ENCODE measurements at regions not wholly inside any gene's neighbourhood (a gene's known extent, or its start where the extent isn't known, plus 50 kb on each side); places are given as distances from the start of the nearest gene placed in this dataset.

DNA sequence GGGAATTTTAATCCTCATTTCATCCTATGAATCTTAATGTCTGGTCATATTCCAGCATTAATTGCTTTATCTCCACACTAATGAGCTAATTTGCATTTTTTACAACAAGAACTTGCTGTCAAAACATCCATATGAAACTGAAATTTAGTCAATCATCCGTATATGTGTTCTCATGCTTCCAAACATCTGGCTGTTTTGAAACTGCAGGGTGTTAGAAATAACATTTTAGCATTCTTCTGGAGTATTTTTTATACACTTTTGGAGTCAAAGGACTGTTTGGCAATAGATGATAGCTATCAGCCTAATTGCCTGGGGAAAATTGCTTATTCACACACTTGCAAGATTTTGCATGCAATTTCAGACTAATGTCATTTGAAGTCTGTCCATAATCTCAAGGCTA lies 1639.3 kb downstream of the KCNT2 start (continued):
- TF ChIP-seq CUX1 (IDR thresholded peaks at IDR 0.05; ENCODE audit: insufficient replicate concordance, low read depth, low read length) (no peak), MXI1 (IDR thresholded peaks at IDR 0.05; ENCODE audit: low read depth, low read length) (no peak)
- TF ChIP-seq, protein P1, sequence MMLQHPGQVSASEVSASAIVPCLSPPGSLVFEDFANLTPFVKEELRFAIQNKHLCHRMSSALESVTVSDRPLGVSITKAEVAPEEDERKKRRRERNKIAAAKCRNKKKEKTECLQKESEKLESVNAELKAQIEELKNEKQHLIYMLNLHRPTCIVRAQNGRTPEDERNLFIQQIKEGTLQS (IDR thresholded peaks at IDR 0.05; ENCODE audit: borderline replicate concordance, extremely low read depth, low read depth, low read length) = no peak
- TF ChIP-seq, protein P2, sequence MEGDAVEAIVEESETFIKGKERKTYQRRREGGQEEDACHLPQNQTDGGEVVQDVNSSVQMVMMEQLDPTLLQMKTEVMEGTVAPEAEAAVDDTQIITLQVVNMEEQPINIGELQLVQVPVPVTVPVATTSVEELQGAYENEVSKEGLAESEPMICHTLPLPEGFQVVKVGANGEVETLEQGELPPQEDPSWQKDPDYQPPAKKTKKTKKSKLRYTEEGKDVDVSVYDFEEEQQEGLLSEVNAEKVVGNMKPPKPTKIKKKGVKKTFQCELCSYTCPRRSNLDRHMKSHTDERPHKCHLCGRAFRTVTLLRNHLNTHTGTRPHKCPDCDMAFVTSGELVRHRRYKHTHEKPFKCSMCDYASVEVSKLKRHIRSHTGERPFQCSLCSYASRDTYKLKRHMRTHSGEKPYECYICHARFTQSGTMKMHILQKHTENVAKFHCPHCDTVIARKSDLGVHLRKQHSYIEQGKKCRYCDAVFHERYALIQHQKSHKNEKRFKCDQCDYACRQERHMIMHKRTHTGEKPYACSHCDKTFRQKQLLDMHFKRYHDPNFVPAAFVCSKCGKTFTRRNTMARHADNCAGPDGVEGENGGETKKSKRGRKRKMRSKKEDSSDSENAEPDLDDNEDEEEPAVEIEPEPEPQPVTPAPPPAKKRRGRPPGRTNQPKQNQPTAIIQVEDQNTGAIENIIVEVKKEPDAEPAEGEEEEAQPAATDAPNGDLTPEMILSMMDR (IDR thresholded peaks at IDR 0.05 in 2 of 3, conservative IDR thresholded peaks at IDR 0.05 in 1 of 3; ENCODE audit: control insufficient read depth in 2 of 3, extremely low read depth in 1 of 3, insufficient read depth in 1 of 3, low read depth in 3 of 3, low read length in 3 of 3) = no peak

GRCh38 chr1:194959795-194960194 lies 1648.4 kb downstream of the KCNT2 start:
- Histone ChIP-seq H3K4me1 (ENCODE audit: control insufficient read depth, insufficient read depth, low read length) (no peaks in the 10 kb centered on the region), H2AFZ (ENCODE audit: control insufficient read depth, low read depth, low read length) (no peak overlapping the region), H3K4me2 (ENCODE audit: control insufficient read depth, insufficient read depth) (no peak overlapping the region), H3K79me2 (ENCODE audit: control insufficient read depth, insufficient read depth, low read length) (no peaks in the 10 kb centered on the region), H3K9ac (ENCODE audit: control insufficient read depth, insufficient read depth, low read length) (no peak overlapping the region), H3K36me3 (ENCODE audit: control insufficient read depth in 2 of 2, insufficient read depth in 2 of 2, low read length in 1 of 2) (no peaks in the 10 kb centered on the region), H3K27ac (ENCODE audit: control insufficient read depth, insufficient read depth) (no peak overlapping the region), H3K27me3 (replicated peaks in 1 of 2; ENCODE audit: control insufficient read depth in 2 of 2, insufficient read depth in 2 of 2, low read length in 1 of 2) (no peaks in the 10 kb centered on the region), H3K4me3 (no peak overlapping the region), H3K9me3 (replicated peaks; ENCODE audit: control insufficient read depth, insufficient read depth, low read length) (no peaks in the 10 kb centered on the region), H4K20me1 (ENCODE audit: control insufficient read depth, insufficient read depth) (no peaks in the 10 kb centered on the region)
- CTCF ChIA-PET = no interaction called here
- FAIRE-seq (no peak), DNase-seq (ENCODE audit: low read depth, low spot score) (no peak), ATAC-seq (no peak)
- intact Hi-C loops (cut with micrococcal nuclease; ENCODE audit: unreplicated experiment) = no loop called here
- BruUV-seq (replicated peaks) = no TSS peak
- POLR2A ChIA-PET = no interaction called here
- TF ChIP-seq RUNX3 (IDR thresholded peaks at IDR 0.05; ENCODE audit: low read length) (no peak), CBX3 (IDR thresholded peaks at IDR 0.05; ENCODE audit: borderline replicate concordance, low read depth) (no peak), SIN3A (IDR thresholded peaks at IDR 0.05; ENCODE audit: low read depth, low read length) (no peak), BHLHE40 (IDR thresholded peaks at IDR 0.05; ENCODE audit: borderline replicate concordance in 1 of 2, low read depth in 2 of 2, low read length in 1 of 2) (no peak), KAT2A (conservative IDR thresholded peaks at IDR 0.05; ENCODE audit: control insufficient read depth, low read depth, low read length) (no peak)
- TF ChIP-seq, protein P3, sequence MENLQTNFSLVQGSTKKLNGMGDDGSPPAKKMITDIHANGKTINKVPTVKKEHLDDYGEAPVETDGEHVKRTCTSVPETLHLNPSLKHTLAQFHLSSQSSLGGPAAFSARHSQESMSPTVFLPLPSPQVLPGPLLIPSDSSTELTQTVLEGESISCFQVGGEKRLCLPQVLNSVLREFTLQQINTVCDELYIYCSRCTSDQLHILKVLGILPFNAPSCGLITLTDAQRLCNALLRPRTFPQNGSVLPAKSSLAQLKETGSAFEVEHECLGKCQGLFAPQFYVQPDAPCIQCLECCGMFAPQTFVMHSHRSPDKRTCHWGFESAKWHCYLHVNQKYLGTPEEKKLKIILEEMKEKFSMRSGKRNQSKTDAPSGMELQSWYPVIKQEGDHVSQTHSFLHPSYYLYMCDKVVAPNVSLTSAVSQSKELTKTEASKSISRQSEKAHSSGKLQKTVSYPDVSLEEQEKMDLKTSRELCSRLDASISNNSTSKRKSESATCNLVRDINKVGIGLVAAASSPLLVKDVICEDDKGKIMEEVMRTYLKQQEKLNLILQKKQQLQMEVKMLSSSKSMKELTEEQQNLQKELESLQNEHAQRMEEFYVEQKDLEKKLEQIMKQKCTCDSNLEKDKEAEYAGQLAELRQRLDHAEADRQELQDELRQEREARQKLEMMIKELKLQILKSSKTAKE (IDR thresholded peaks at IDR 0.05; ENCODE audit: low read depth, poor library complexity, severe bottlenecking) = no peak
- SMC1A ChIA-PET (ENCODE audit: uncharacterized antibody, unreplicated experiment) = interaction anchor here (0.6 kb wide), 1 partner anchor 60 kb away, joined by 4 read pairs; no protein-coding TSS in a partner anchor
- RAD21 ChIA-PET (ENCODE audit: unreplicated experiment) = no interaction called here
- in situ Hi-C loops (cut with MboI) = no loop called here
- 0% methylated on average over 1 of the region's 1 CpG for WGBS (ENCODE audit: insufficient coverage, insufficient replicate concordance, low lambda C conversion rate, missing lambda C conversion rate)
